ENCODE measurements at regions not wholly inside any gene's neighbourhood (a gene's known extent, or its start where the extent isn't known, plus 50 kb on each side); places are given as distances from the start of the nearest gene placed in this dataset.

DNA sequence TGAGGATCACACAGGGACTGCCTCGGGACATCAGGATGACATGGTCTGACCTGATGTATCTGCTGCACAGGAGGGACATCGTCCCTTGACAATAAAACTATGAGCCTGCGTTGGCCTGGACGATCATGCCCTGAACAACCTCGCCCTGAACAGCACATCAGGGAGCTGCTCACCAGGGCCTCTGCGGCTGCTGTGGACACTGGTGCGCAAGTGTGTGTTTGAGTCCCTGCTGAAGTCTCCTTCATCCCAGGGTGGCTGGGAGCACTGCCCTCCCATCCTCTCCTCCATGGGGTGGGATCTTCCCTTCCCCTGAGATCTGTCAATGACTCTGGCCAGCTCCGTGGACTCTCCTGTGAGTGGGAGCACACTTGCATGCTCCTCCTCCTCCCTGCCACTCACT is 257.8 kb downstream of the RBFOX3 start:
- Mint-ChIP-seq H3K9me3 (peaks cover 4% of the 10 kb centered on the region in 2 experiments; a peak in 2 of 5 replicates), H3K4me1 (no peaks in the 10 kb centered on the region; a peak in 1 of 4 replicates), H3K4me3 (no peak overlapping the region), H3K27ac (no peak overlapping the region; a peak in 1 of 7 replicates), H3K27me3 (ENCODE audit: low read depth) (peaks cover 43% of the 10 kb centered on the region), H3K36me3 (ENCODE audit: insufficient read depth in 1 of 3, low read depth in 3 of 3) (no peaks in the 10 kb centered on the region)
- Histone ChIP-seq H2AFZ (ENCODE audit: low read length) (no peak overlapping the region), H3K27me3 (ENCODE audit: insufficient read depth, low read length) (no peaks in the 10 kb centered on the region), H2BK120ac (ENCODE audit: low read depth, low read length, poor library complexity, severe bottlenecking) (no peak overlapping the region), H4K20me1 (ENCODE audit: control insufficient read depth, insufficient read depth, insufficient read length) (no peaks in the 10 kb centered on the region), H2AK5ac (ENCODE audit: insufficient read length, low read length) (no peak overlapping the region), H3K23ac (ENCODE audit: insufficient read length, low read depth, low read length) (no peak overlapping the region), H3K79me1 (ENCODE audit: insufficient read depth, low read depth, low read length, poor library complexity, severe bottlenecking) (no peaks in the 10 kb centered on the region), H4K5ac (ENCODE audit: insufficient read length, low read depth, low read length) (no peak overlapping the region), H3K56ac (ENCODE audit: insufficient read length, low read depth, low read length) (no peak overlapping the region), H2BK12ac (ENCODE audit: insufficient read length, low read depth, low read length) (no peak overlapping the region), H3K4ac (ENCODE audit: low read depth, low read length) (no peak overlapping the region), H3K4me1 (ENCODE audit: insufficient read depth, low read length) (no peaks in the 10 kb centered on the region), H3K14ac (ENCODE audit: insufficient read depth, low read length) (no peak overlapping the region), H4K91ac (ENCODE audit: insufficient read length, low read depth, low read length) (no peak overlapping the region), H3K79me2 (ENCODE audit: insufficient read depth, low read length) (no peaks in the 10 kb centered on the region), H3K23me2 (ENCODE audit: insufficient read length, low read depth, low read length, poor library complexity, severe bottlenecking) (peaks cover 3% of the 10 kb centered on the region), H2BK15ac (ENCODE audit: low read depth, low read length) (no peak overlapping the region), H3K27ac (ENCODE audit: insufficient read length, low read depth, low read length) (no peak overlapping the region), H3K9ac (ENCODE audit: extremely low read depth, insufficient read length, low read length) (no peak overlapping the region), H2BK5ac (ENCODE audit: insufficient read length, low read length) (no peak overlapping the region), H3T11ph (ENCODE audit: low read length) (no peak overlapping the region), H3K18ac (ENCODE audit: insufficient read length, low read depth, low read length) (no peak overlapping the region), H3K4me2 (ENCODE audit: insufficient read depth, insufficient read length, low read length) (no peak overlapping the region), H2BK20ac (ENCODE audit: low read depth, low read length, poor library complexity, severe bottlenecking) (no peak overlapping the region), H3K9me3 (ENCODE audit: control insufficient read depth, low read depth, low read length) (no peaks in the 10 kb centered on the region), H4K8ac (replicated peaks; ENCODE audit: insufficient read length, low read depth, low read length) (no peak overlapping the region)
- WGBS (ENCODE audit: extremely low coverage, insufficient read length, low lambda C conversion rate) = no CpG with 5 or more reads among the region's 8 CpGs
- DNase-seq = no peak
- TF ChIP-seq CTCF (conservative IDR thresholded peaks at IDR 0.05) = no peak

Data from H9 (cell line).